ENCODE measurements at regions not wholly inside any gene's neighbourhood (a gene's known extent, or its start where the extent isn't known, plus 50 kb on each side); places are given as distances from the start of the nearest gene placed in this dataset.
"Not testable (repeated sequence)": the region's sequence is repeated elsewhere in the genome, so short reads cannot be mapped to it uniquely, and the experiment has no call there.

GRCh38 chr13:79187917-79188690, 218.0 kb downstream of the RBM26 start:
- DNase-seq: no peak

- DNase-seq: no peak
Measured at GRCh38 chr13:79185580-79185979, 220.5 kb downstream of the RBM26 start.

GRCh38 chr13:79183231-79183630, 222.8 kb downstream of the RBM26 start:
- DNase-seq: no peak

- DNase-seq: not testable (repeated sequence)
Measured at GRCh38 chr13:79173691-79174090, 232.4 kb downstream of the RBM26 start.

GRCh38 chr13:79172924-79173323, 233.1 kb downstream of the RBM26 start:
- DNase-seq: not testable (repeated sequence)

GRCh38 chr13:79171141-79172061, 234.7 kb downstream of the RBM26 start:
- no peak for DNase-seq

- no peak for DNase-seq
Measured at GRCh38 chr13:79160818-79161217, 245.2 kb downstream of the RBM26 start.

- DNase-seq: no peak
Measured at GRCh38 chr13:79155883-79156282, 250.2 kb downstream of the RBM26 start.

- DNase-seq: no peak
Measured at GRCh38 chr13:79149210-79149609, 256.8 kb downstream of the RBM26 start.

- no peak for DNase-seq
Measured at GRCh38 chr13:79141082-79141481, 265.0 kb downstream of the RBM26 start.

- no peak for DNase-seq
Measured at GRCh38 chr13:79128158-79128557, 277.9 kb downstream of the RBM26 start.

- no peak for DNase-seq
Measured at GRCh38 chr13:79126706-79127105, 279.3 kb downstream of the RBM26 start.

GRCh38 chr13:79124183-79124582, 281.9 kb downstream of the RBM26 start:
- no peak for DNase-seq

- no peak for DNase-seq
Measured at GRCh38 chr13:79121286-79121685, 284.8 kb downstream of the RBM26 start.

GRCh38 chr13:79119578-79120107, 286.4 kb downstream of the RBM26 start:
- DNase-seq: no peak

- DNase-seq: no peak
Measured at GRCh38 chr13:79112016-79112415, 294.0 kb downstream of the RBM26 start.

- DNase-seq: no peak
Measured at GRCh38 chr13:79108914-79109643, 297.0 kb downstream of the RBM26 start.

GRCh38 chr13:79098596-79098995, 307.5 kb downstream of the RBM26 start:
- DNase-seq: no peak

GRCh38 chr13:79097201-79097600, 308.9 kb downstream of the RBM26 start:
- DNase-seq: no peak

- no peak for DNase-seq
Measured at GRCh38 chr13:79096099-79096498, 310.0 kb downstream of the RBM26 start.

- no peak for DNase-seq
Measured at GRCh38 chr13:79090552-79091124, 315.4 kb downstream of the RBM26 start.

- DNase-seq: no peak
Measured at GRCh38 chr13:79084802-79085424, 321.1 kb downstream of the RBM26 start.
